CD8-positive, alpha-beta memory T cell (primary cell): ENCODE measurements at regions not wholly inside any gene's neighbourhood (a gene's known extent, or its start where the extent isn't known, plus 50 kb on each side); places are given as distances from the start of the nearest gene placed in this dataset.

ENCODE experiments used
- CTCF ChIA-PET: fragments of 350-600 bp; sonication (Branson Sonifier 250); formaldehyde crosslinking; loops from one replicate; lab custom pipeline; 2021; ENCODE audit warnings: antibody characterized with exemption; lab: Charles Lee
- POLR2A ChIA-PET: fragments of 350-600 bp; sonication (Branson Sonifier 250); formaldehyde crosslinking; loops from one replicate; lab custom pipeline; 2021; ENCODE audit warnings: antibody characterized with exemption; lab: Charles Lee
- DNase-seq, 5 donors: peaks; one replicate each; pipeline versions ENCODE4 v3.0.0 to v3.0.0-alpha.2; 2020 to 2022; ENCODE audit warnings: mixed read lengths in 1 of 5
- H3K27ac ChIP-seq: one replicate; pipeline ENCODE4 v1.7.0; 2013; ENCODE audit warnings: low read depth, mild to moderate bottlenecking, low read length, moderate library complexity
- H3K27me3 ChIP-seq: 2 replicates; pipeline ENCODE4 v1.7.0; 2013; ENCODE audit warnings: low read length, mild to moderate bottlenecking; ENCODE audit not compliant: insufficient read depth, poor library complexity, severe bottlenecking
- H3K36me3 ChIP-seq: 2 replicates; pipeline ENCODE4 v1.7.0; 2013; ENCODE audit warnings: mild to moderate bottlenecking, low read length, moderate library complexity; ENCODE audit not compliant: insufficient read depth
- H3K4me1 ChIP-seq: 2 replicates; pipeline ENCODE4 v1.7.0; 2013; ENCODE audit warnings: mild to moderate bottlenecking, low read length, moderate library complexity; ENCODE audit not compliant: insufficient read depth
- H3K4me3 ChIP-seq: 2 replicates; pipeline ENCODE4 v1.7.0; 2013; ENCODE audit warnings: mild to moderate bottlenecking, low read length
- H3K9me3 ChIP-seq: 2 replicates; pipeline ENCODE4 v1.7.0; 2013; ENCODE audit warnings: mild to moderate bottlenecking, low read length
- H3K27ac Mint-ChIP-seq, 8 donors: one replicate each; pipeline ENCODE4 v1.8.0; 2020 to 2021; ENCODE audit warnings: mixed read lengths in 8 of 8, mild to moderate bottlenecking in 6 of 8, inconsistent platforms in 3 of 8, moderate library complexity in 3 of 8
- H3K27me3 Mint-ChIP-seq, 2 donors: one replicate each; pipeline ENCODE4 v1.8.0; 2020 to 2021; ENCODE audit warnings: mixed read lengths in 2 of 2, mild to moderate bottlenecking in 1 of 2, moderate library complexity in 1 of 2
- H3K36me3 Mint-ChIP-seq, 3 donors: one replicate each; pipeline ENCODE4 v1.8.0; 2020 to 2021; ENCODE audit warnings: mixed read lengths in 3 of 3, inconsistent platforms in 1 of 3, mild to moderate bottlenecking in 1 of 3
- H3K4me1 Mint-ChIP-seq, 3 donors: one replicate each; pipeline ENCODE4 v1.8.0; 2020 to 2021; ENCODE audit warnings: mixed read lengths in 3 of 3, inconsistent platforms in 1 of 3, mild to moderate bottlenecking in 1 of 3
- H3K4me3 Mint-ChIP-seq, 7 donors: one replicate each; pipeline ENCODE4 v1.8.0; 2020 to 2021; ENCODE audit warnings: mixed read lengths in 7 of 7, mild to moderate bottlenecking in 6 of 7, moderate library complexity in 4 of 7, inconsistent platforms in 2 of 7
- H3K9me3 Mint-ChIP-seq, 5 donors: one replicate each; pipeline ENCODE4 v1.8.0; 2020 to 2022; ENCODE audit warnings: mixed read lengths in 5 of 5, mild to moderate bottlenecking in 3 of 5, moderate library complexity in 2 of 5, inconsistent platforms in 1 of 5

DNA sequence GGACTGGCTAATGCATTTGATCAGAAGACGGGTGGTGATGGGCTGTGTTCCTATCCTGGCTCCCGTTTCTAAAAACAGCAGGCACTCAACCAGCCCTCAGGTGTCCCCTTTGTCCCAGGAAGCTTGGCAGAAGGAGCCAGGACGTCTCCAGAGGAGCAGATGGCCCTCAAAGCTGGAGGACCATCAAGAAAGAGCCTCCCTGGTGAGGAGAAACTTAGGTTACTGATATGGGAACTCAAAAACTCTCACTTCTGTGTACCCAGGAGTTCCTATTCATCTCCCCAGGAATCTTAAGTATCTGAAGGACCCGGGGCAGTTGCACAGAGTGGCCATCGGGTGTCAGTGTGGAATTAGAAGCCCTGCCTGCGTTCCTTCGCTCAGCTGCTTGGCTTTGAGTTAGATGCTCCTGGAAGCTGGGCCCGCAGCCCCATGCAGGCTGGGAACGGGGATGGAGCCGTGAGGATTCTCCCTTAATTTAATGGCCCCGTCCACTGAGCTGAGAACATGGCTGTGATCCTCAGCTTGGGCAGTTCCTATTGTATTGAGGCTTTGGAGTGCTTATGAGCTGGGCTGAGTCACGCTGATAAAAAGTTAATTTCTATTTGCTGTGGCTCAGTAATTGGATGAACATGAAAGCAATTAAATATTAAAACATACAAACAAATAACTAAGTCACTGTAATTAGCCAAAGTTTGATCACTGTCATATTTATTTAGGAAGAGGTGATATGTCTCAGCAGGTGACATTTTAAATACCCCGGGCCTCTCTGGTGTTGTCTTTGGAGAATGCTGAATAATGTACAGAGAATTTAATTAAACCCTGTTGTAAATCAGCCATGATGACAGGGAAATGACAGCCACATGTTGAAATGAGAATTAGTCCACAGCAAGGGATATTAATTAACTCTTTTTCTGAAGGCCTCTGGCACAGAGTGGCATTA, 402.1 kb downstream of the SEC14L1 start:
- Histone ChIP-seq H3K27me3 (no peaks in the 10 kb centered on the region), H3K4me1 (peaks cover 4% of the 10 kb centered on the region), H3K9me3 (no peaks in the 10 kb centered on the region), H3K27ac (no peak overlapping the region), H3K4me3 (no peak overlapping the region), H3K36me3 (no peaks in the 10 kb centered on the region)
- Mint-ChIP-seq H3K36me3 (peaks cover 0 to 1% (median 0%) of the 10 kb centered on the region in 3 donors), H3K27me3 (peaks cover 8 to 24% of the 10 kb centered on the region in 2 donors), H3K27ac (no peak overlapping the region), H3K4me1 (no peaks in the 10 kb centered on the region), H3K9me3 (no peaks in the 10 kb centered on the region), H3K4me3 (no peak overlapping the region)
- ChIA-PET CTCF (interaction anchor here (0.7 to 2.2 kb wide), 8 partner anchors 10 to 634 kb away, joined by 3 to 7 read pairs (median 3); no protein-coding TSS in a partner anchor), POLR2A (no interaction called here)
- DNase-seq, result peak; percentile 14 to 70 (median 36)

DNA sequence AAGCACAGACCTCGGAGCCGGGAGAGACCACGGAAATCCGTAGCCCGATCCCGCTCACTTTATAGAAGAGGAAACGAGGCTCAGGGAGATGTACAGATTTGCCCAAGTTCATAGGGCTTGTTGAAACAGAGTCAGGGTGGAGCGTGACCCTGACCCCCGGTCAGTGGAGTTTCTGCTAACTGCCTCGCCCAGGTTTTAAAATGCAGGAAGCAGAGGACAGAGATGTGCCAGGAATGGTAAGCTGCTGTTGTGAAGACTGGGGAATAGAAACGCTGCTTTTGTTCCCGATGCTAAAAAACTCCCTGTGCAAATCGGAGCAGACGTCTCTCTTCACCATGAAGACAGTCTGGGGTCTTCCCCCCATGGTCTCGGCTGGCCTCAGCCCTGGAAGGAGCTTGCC, 403.0 kb downstream of the SEC14L1 start:
- peaks cover 4% of the 10 kb centered on the region for H3K4me1 ChIP-seq
- no peaks in the 10 kb centered on the region for H3K9me3 ChIP-seq
- no peak overlapping the region for H3K27ac ChIP-seq
- ChIA-PET CTCF (interaction anchor here (1.3 to 2.2 kb wide), 4 partner anchors 19 to 477 kb away, joined by 3 to 6 read pairs (median 3); no protein-coding TSS in a partner anchor), POLR2A (no interaction called here)
- H3K4me3 Mint-ChIP-seq, result no peak overlapping the region
- peaks cover 0 to 1% (median 0%) of the 10 kb centered on the region in 3 donors for H3K36me3 Mint-ChIP-seq
- no peak overlapping the region for H3K27ac Mint-ChIP-seq
- H3K4me1 Mint-ChIP-seq, result no peaks in the 10 kb centered on the region
- H3K27me3 Mint-ChIP-seq, result peaks cover 5 to 15% of the 10 kb centered on the region in 2 donors
- DNase-seq, result no peak
- no peaks in the 10 kb centered on the region for H3K9me3 Mint-ChIP-seq
- H3K36me3 ChIP-seq, result no peaks in the 10 kb centered on the region
- no peak overlapping the region for H3K4me3 ChIP-seq
- no peaks in the 10 kb centered on the region for H3K27me3 ChIP-seq

DNA sequence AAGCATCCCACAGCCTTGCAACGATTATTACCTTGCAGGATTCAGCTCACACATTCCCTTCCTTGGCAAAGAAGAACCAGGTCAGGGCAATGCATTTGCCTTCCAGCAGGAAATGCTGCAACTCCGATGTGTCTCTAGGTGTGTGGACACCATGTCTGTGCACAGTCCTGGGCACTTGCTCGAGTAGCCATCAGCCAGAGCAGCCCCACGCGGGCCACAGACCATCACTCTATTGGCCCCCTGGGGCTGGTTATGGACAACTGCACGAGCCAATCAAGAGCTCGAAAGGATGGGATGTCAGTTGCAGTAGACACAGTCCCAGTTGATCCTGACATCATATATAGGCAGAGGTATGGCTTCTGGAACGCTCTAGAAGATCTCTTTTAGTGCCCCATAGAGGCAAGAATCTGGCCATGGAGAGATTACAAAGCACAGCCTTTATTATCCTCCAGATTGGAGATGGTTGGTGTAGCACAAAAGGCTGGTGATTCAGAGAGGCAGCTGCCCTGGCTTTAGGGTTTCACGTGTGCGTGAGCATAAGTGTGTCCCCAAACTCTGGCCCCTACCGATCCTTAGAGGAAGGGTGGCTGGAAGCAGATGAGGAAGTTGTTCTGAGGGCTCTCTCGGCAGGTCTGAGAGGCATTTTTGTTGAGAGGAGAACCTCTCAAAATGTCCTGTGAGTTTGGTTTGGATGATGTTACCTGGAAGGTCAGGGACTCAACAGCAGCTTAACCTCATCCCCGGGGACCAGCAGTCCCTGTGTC, 403.8 kb downstream of the SEC14L1 start:
- H3K9me3 Mint-ChIP-seq, result no peaks in the 10 kb centered on the region
- no peak overlapping the region for H3K27ac Mint-ChIP-seq
- CTCF ChIA-PET, result interaction anchor here (1.3 to 1.5 kb wide), 3 partner anchors 19 to 476 kb away, joined by 3 read pairs; no protein-coding TSS in a partner anchor
- DNase-seq, result no peak
- no peaks in the 10 kb centered on the region for H3K4me1 Mint-ChIP-seq
- POLR2A ChIA-PET, result no interaction called here
- peaks cover 4% of the 10 kb centered on the region for H3K4me1 ChIP-seq
- H3K27me3 ChIP-seq, result no peaks in the 10 kb centered on the region
- H3K9me3 ChIP-seq, result no peaks in the 10 kb centered on the region
- peaks cover 3 to 14% of the 10 kb centered on the region in 2 donors for H3K27me3 Mint-ChIP-seq
- H3K27ac ChIP-seq, result no peak overlapping the region
- no peak overlapping the region for H3K4me3 Mint-ChIP-seq
- no peaks in the 10 kb centered on the region for H3K36me3 ChIP-seq
- H3K4me3 ChIP-seq, result no peak overlapping the region
- H3K36me3 Mint-ChIP-seq, result peaks cover 0 to 1% (median 0%) of the 10 kb centered on the region in 3 donors

DNA sequence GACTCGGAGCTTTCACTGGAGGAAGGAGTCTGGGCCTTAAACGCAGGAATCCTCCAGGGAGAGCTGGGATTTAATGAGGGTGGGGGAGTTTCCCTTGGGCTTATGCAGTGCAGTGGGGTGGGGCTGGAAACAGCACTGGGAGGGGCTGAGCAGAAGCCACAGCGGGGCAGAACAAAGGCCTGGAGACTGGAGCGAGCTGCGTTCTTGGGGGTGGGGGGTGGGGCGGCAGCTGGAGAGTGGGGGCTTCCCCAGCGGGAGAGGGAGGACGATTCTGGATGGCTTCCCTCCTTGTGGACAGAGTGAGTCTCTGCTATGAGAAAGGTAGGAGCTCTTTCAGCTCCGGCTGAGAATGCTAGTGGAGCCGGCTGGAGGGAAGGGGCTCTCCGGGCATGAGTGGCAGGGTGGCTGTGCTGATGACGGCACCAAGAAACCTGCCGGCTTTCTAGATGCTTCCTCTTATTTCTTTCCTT, 406.0 kb downstream of the SEC14L1 start:
- Histone ChIP-seq H3K36me3 (no peaks in the 10 kb centered on the region), H3K4me3 (no peak overlapping the region), H3K9me3 (no peaks in the 10 kb centered on the region), H3K27me3 (no peaks in the 10 kb centered on the region), H3K4me1 (peaks cover 4% of the 10 kb centered on the region), H3K27ac (no peak overlapping the region)
- ChIA-PET POLR2A (interaction anchor here (0.5 kb wide), 1 partner anchor 815 kb away, joined by 3 read pairs; no protein-coding TSS in a partner anchor), CTCF (interaction anchor here (1.4 kb wide), 1 partner anchor 147 kb away, joined by 3 read pairs; no protein-coding TSS in a partner anchor)
- no peaks in the 10 kb centered on the region for H3K9me3 Mint-ChIP-seq
- no peak for DNase-seq
- H3K36me3 Mint-ChIP-seq, result no peaks in the 10 kb centered on the region
- H3K27ac Mint-ChIP-seq, result peak overlapping the region in 1 of 8 donors; percentile 82
- no peak overlapping the region for H3K4me3 Mint-ChIP-seq
- H3K4me1 Mint-ChIP-seq, result no peaks in the 10 kb centered on the region
- H3K27me3 Mint-ChIP-seq, result peaks cover 0 to 3% of the 10 kb centered on the region in 2 donors

DNA sequence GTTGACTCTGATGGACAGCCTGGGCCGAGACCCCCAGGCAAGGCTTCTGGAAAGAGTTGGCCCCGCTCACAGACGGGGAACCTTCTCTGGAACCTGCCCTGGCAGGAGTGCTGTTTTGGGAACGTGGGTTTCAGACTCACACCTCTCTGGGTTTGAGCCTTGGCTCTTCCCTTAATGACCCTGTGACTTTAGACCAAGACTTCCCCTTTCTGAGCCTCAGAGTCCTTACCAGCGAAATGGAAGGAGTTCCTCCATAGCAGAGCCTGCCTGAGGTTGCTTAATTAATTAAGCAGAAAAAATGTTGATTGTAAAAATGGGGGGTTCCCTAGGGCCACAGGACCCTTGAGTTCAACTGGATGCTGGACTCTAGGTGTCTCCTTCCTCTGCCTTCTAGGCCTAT, 408.2 kb downstream of the SEC14L1 start:
- Histone ChIP-seq H3K36me3 (no peaks in the 10 kb centered on the region), H3K27me3 (no peaks in the 10 kb centered on the region), H3K27ac (no peak overlapping the region), H3K9me3 (no peaks in the 10 kb centered on the region), H3K4me3 (no peak overlapping the region), H3K4me1 (no peaks in the 10 kb centered on the region)
- DNase-seq, result no peak
- H3K4me3 Mint-ChIP-seq, result no peak overlapping the region
- H3K27ac Mint-ChIP-seq, result no peak overlapping the region
- H3K36me3 Mint-ChIP-seq, result no peaks in the 10 kb centered on the region
- peaks cover 0 to 7% of the 10 kb centered on the region in 2 donors for H3K27me3 Mint-ChIP-seq
- no peaks in the 10 kb centered on the region for H3K4me1 Mint-ChIP-seq
- ChIA-PET CTCF (interaction anchor here (1.4 kb wide), 1 partner anchor 9 kb away, joined by 5 read pairs; no protein-coding TSS in a partner anchor), POLR2A (no interaction called here)
- H3K9me3 Mint-ChIP-seq, result no peaks in the 10 kb centered on the region

DNA sequence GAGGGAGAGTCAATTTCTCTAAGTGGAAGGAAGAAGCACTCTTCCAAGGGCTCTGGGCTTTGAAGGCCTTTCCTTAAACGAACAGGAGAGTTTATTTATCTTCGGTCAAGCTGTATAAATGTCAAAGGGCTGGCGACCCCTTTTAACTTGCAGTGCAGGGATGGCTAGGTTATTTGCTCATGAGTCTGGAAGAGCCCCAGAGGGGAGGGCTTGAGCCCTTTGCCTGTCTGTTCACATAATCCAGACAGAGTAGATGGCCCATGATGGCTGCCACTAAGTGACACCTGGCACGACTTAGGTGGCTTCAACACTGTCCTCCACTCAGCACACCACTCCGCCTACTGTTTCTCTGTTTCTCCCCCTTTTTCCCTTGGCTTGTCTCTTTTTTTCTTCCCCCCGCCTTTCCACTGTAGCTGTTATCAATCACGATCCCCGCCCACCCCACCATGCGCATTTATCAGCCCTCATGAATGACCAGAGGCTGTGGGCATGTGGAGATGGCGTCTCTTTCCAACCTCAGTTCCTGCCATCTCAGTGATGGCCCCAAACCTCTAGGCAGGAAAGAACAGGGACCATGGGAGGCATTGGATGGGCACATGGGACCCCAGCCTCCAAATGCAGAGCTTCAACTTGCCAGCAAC, 408.7 kb upstream of the TNRC6C start:
- Mint-ChIP-seq H3K4me3 (no peak overlapping the region), H3K27me3 (peaks cover 0 to 7% of the 10 kb centered on the region in 2 donors), H3K4me1 (no peaks in the 10 kb centered on the region), H3K36me3 (no peaks in the 10 kb centered on the region), H3K27ac (peak overlapping the region in 1 of 8 donors; percentile 65), H3K9me3 (no peaks in the 10 kb centered on the region)
- no peak overlapping the region for H3K4me3 ChIP-seq
- H3K27ac ChIP-seq, result no peak overlapping the region
- no peak for DNase-seq
- ChIA-PET CTCF (no interaction called here), POLR2A (no interaction called here)
- H3K27me3 ChIP-seq, result no peaks in the 10 kb centered on the region
- no peaks in the 10 kb centered on the region for H3K9me3 ChIP-seq
- H3K36me3 ChIP-seq, result no peaks in the 10 kb centered on the region
- H3K4me1 ChIP-seq, result no peaks in the 10 kb centered on the region

DNA sequence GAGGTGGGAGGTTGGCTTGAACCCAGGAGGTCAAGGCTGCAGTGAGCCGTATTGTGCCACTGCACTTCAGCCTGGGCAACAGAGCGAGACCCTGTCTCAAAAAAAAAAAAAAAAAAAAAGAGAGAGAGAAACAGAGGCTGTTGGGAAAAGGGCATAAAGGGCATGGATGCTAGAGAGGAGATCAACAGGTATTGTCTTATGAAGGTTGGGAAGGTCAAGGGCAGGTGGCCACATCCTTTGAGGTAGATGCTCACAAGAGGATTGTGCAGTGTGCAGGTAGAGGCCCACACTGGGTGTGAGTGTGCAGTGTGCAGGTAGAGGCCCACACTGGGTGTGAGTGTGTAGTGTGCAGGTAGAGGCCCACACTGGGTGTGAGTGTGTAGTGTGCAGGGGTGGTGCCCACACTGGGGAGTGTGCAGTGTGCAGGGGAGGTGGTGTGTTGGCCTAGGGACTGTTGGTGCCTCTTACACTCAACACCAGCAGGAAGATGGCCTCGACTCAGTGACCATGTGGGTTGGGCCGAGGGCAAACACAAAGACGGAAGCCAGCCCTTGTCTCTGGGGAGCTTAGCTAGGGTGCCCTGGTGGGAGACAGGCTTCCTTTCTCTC, 404.9 kb upstream of the TNRC6C start:
- Histone ChIP-seq H3K27ac (no peak overlapping the region), H3K4me3 (no peak overlapping the region), H3K36me3 (no peaks in the 10 kb centered on the region), H3K4me1 (no peaks in the 10 kb centered on the region), H3K27me3 (no peaks in the 10 kb centered on the region), H3K9me3 (no peaks in the 10 kb centered on the region)
- Mint-ChIP-seq H3K4me1 (no peaks in the 10 kb centered on the region), H3K9me3 (no peaks in the 10 kb centered on the region), H3K27me3 (peaks cover 11 to 12% of the 10 kb centered on the region in 2 donors), H3K36me3 (no peaks in the 10 kb centered on the region), H3K27ac (no peak overlapping the region), H3K4me3 (no peak overlapping the region)
- CTCF ChIA-PET, result interaction anchor here (1.4 kb wide), 1 partner anchor 11 kb away, joined by 3 read pairs; no protein-coding TSS in a partner anchor
- no peak for DNase-seq
- POLR2A ChIA-PET, result no interaction called here
